ENCODE measurements at regions not wholly inside any gene's neighbourhood (a gene's known extent, or its start where the extent isn't known, plus 50 kb on each side); places are given as distances from the start of the nearest gene placed in this dataset.

- no peak for DNase-seq
These were observed 301.8 kb upstream of the PDZRN3 start for GRCh38 chr3:73926360-73927202.

GRCh38 chr3:73925011-73925410, 300.3 kb upstream of the PDZRN3 start:
- DNase-seq, result no peak

GRCh38 chr3:73924048-73924447, 299.3 kb upstream of the PDZRN3 start:
- no peak for DNase-seq

GRCh38 chr3:73917643-73918042, 292.9 kb upstream of the PDZRN3 start:
- no peak for DNase-seq

GRCh38 chr3:73915886-73916285, 291.1 kb upstream of the PDZRN3 start:
- no peak for DNase-seq

- no peak for DNase-seq
These were observed 283.5 kb upstream of the PDZRN3 start for GRCh38 chr3:73908218-73908617.

- no peak for DNase-seq
These were observed 276.9 kb upstream of the PDZRN3 start for GRCh38 chr3:73901686-73902085.

- DNase-seq, result no peak
These were observed 269.9 kb upstream of the PDZRN3 start for GRCh38 chr3:73894474-73895213.

- no peak for DNase-seq
These were observed 268.3 kb upstream of the PDZRN3 start for GRCh38 chr3:73893089-73893488.

- DNase-seq, result no peak
These were observed 261.1 kb upstream of the PDZRN3 start for GRCh38 chr3:73885862-73886261.

GRCh38 chr3:73884361-73884760, 259.6 kb upstream of the PDZRN3 start:
- DNase-seq, result no peak

GRCh38 chr3:73883497-73883896, 258.8 kb upstream of the PDZRN3 start:
- no peak for DNase-seq

- no peak for DNase-seq
These were observed 250.0 kb upstream of the PDZRN3 start for GRCh38 chr3:73874606-73875369.

- no peak for DNase-seq
These were observed 249.4 kb upstream of the PDZRN3 start for GRCh38 chr3:73874161-73874560.

- DNase-seq, result no peak
These were observed 244.1 kb upstream of the PDZRN3 start for GRCh38 chr3:73868688-73869315.

- no peak for DNase-seq
These were observed 242.8 kb upstream of the PDZRN3 start for GRCh38 chr3:73867524-73867923.

- no peak for DNase-seq
These were observed 242.1 kb upstream of the PDZRN3 start for GRCh38 chr3:73866846-73867245.

GRCh38 chr3:73863546-73864079, 238.9 kb upstream of the PDZRN3 start:
- no peak for DNase-seq

- DNase-seq, result no peak
These were observed 231.1 kb upstream of the PDZRN3 start for GRCh38 chr3:73855813-73856212.

GRCh38 chr3:73848173-73848906, 223.6 kb upstream of the PDZRN3 start:
- DNase-seq, result no peak

- DNase-seq, result no peak
These were observed 222.2 kb upstream of the PDZRN3 start for GRCh38 chr3:73846951-73847350.

- DNase-seq, result no peak
These were observed 214.3 kb upstream of the PDZRN3 start for GRCh38 chr3:73839032-73839431.
